ENCODE measurements at regions not wholly inside any gene's neighbourhood (a gene's known extent, or its start where the extent isn't known, plus 50 kb on each side); places are given as distances from the start of the nearest gene placed in this dataset.

- Histone ChIP-seq H3K4me3 (ENCODE audit: low read depth, low read length, poor library complexity, severe bottlenecking) (no peak overlapping the region), H3K9me3 (ENCODE audit: low read length) (no peaks in the 10 kb centered on the region), H3K4me1 (ENCODE audit: insufficient read depth, low read length, poor library complexity, severe bottlenecking) (no peaks in the 10 kb centered on the region), H3K36me3 (ENCODE audit: insufficient read depth, low read length) (no peaks in the 10 kb centered on the region), H3K4me2 (ENCODE audit: low read length) (no peak overlapping the region), H4K20me1 (ENCODE audit: insufficient read depth, low read length) (no peaks in the 10 kb centered on the region), H3K79me2 (ENCODE audit: insufficient read depth, low read depth, low read length) (no peaks in the 10 kb centered on the region), H2AFZ (ENCODE audit: low read length) (no peak overlapping the region), H3K9me2 (ENCODE audit: insufficient read depth, low read length) (no peaks in the 10 kb centered on the region), H3K27ac (ENCODE audit: low read depth, low read length, poor library complexity, severe bottlenecking) (no peak overlapping the region)
- TF ChIP-seq, protein P1, sequence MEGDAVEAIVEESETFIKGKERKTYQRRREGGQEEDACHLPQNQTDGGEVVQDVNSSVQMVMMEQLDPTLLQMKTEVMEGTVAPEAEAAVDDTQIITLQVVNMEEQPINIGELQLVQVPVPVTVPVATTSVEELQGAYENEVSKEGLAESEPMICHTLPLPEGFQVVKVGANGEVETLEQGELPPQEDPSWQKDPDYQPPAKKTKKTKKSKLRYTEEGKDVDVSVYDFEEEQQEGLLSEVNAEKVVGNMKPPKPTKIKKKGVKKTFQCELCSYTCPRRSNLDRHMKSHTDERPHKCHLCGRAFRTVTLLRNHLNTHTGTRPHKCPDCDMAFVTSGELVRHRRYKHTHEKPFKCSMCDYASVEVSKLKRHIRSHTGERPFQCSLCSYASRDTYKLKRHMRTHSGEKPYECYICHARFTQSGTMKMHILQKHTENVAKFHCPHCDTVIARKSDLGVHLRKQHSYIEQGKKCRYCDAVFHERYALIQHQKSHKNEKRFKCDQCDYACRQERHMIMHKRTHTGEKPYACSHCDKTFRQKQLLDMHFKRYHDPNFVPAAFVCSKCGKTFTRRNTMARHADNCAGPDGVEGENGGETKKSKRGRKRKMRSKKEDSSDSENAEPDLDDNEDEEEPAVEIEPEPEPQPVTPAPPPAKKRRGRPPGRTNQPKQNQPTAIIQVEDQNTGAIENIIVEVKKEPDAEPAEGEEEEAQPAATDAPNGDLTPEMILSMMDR (conservative IDR thresholded peaks at IDR 0.05; ENCODE audit: low read length): no peak
- TF ChIP-seq EZH2phosphoT487 (IDR thresholded peaks at IDR 0.05; ENCODE audit: borderline replicate concordance, low read depth, low read length): no peak
- ChIA-PET CTCF (ENCODE audit: unreplicated experiment) (no interaction called here), POLR2A (interaction anchor here (0.5 kb wide), 1 partner anchor 88 kb away, joined by 3 read pairs; no protein-coding TSS in a partner anchor)
- no TSS peak for BruUV-seq (replicated peaks)
- intact Hi-C loops (cut with micrococcal nuclease; ENCODE audit: unreplicated experiment): loop anchor here (5.0 kb wide), 1 partner anchor 248 kb away; the partner anchor contains the start of gene SNX18
- no peak for DNase-seq (ENCODE audit: low spot score)
Observed at GRCh38 chr5:54765165-54766028, 220.0 kb downstream of the ESM1 start.

DNA sequence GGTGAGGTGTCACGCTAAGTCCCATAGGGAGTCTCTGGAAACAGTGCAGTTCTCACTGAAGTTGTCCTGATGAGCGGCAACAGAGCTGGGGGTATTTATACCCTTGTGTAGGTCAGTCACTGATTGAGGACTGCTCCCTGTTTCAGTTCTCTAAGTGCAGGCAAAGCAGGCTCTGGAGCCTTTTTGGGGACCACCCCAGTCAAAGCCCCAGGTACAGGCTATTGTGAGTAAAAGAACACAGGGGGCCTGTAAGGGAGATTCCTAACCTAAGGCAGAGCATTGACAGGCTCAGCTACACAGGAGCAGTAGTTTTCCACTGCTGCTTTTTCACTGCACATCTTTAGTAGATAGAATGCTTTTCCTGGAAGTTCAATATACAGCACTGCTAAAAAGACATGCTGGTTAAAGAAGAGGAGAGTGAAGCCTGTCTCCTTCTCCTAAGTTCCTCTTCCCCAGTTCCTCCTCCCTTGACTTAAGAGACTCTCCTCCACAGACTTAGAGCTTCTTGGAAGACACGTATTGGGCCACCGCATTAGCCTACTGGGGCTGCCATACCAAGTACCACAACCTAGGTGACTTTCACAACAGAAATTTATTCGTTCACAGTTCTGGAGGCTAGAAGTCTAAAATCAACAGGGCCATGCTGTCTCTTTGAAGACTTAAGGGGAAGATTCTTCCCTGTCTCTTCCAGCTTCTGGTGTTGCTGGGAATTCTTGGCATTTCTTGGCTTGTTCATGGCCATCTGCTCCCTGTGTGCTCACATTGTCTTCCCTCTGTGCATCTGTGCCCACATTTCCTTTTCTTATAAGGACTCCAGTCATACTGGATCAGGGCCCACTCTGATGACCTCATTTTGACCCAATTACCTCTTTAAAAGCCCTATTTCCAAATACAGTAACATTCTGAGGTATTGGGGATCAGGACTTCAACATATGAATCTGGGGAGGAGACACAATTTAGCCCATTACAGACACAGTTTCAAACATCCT is 221.0 kb downstream of the ESM1 start:
- ChIA-PET CTCF (ENCODE audit: unreplicated experiment) (no interaction called here), POLR2A (no interaction called here)
- BruUV-seq (replicated peaks): no TSS peak
- no peaks in the 10 kb centered on the region for H3K79me2 ChIP-seq (ENCODE audit: insufficient read depth, low read depth, low read length)
- intact Hi-C loops (cut with micrococcal nuclease; ENCODE audit: unreplicated experiment): loop anchor here (5.0 kb wide), 1 partner anchor 247 kb away; the partner anchor contains the start of gene SNX18
- no peaks in the 10 kb centered on the region for H3K4me1 ChIP-seq (ENCODE audit: insufficient read depth, low read length, poor library complexity, severe bottlenecking)
- H3K4me3 ChIP-seq (ENCODE audit: low read depth, low read length, poor library complexity, severe bottlenecking): no peak overlapping the region
- H3K36me3 ChIP-seq (ENCODE audit: insufficient read depth, low read length): no peaks in the 10 kb centered on the region
- no peak for DNase-seq (ENCODE audit: low spot score)
- H3K4me2 ChIP-seq (ENCODE audit: low read length): no peak overlapping the region
- no peak for TF ChIP-seq EZH2phosphoT487 (IDR thresholded peaks at IDR 0.05; ENCODE audit: borderline replicate concordance, low read depth, low read length)
- TF ChIP-seq, protein P1 (conservative IDR thresholded peaks at IDR 0.05; ENCODE audit: low read length): no peak
- H3K9me2 ChIP-seq (ENCODE audit: insufficient read depth, low read length): no peaks in the 10 kb centered on the region
- no peak overlapping the region for H2AFZ ChIP-seq (ENCODE audit: low read length)
- no peaks in the 10 kb centered on the region for H4K20me1 ChIP-seq (ENCODE audit: insufficient read depth, low read length)
- H3K9me3 ChIP-seq (ENCODE audit: low read length): no peaks in the 10 kb centered on the region
- no peak overlapping the region for H3K27ac ChIP-seq (ENCODE audit: low read depth, low read length, poor library complexity, severe bottlenecking)
